Mesendoderm (in vitro differentiated cells): ENCODE measurements at regions not wholly inside any gene's neighbourhood (a gene's known extent, or its start where the extent isn't known, plus 50 kb on each side); places are given as distances from the start of the nearest gene placed in this dataset.

ENCODE experiments used
- DNase-seq: peaks from one replicate; pipeline ENCODE4 v3.0.0; 2013
- H2AK5ac ChIP-seq: 2 replicates; pipeline ENCODE4 v1.6.1; 2013; ENCODE audit warnings: low read length, inconsistent platforms
- H2BK120ac ChIP-seq: 2 replicates; pipeline ENCODE4 v1.6.1; 2013; ENCODE audit warnings: low read depth, mild to moderate bottlenecking, low read length, moderate library complexity, mixed read lengths
- H2BK15ac ChIP-seq: replicated peaks from 2 replicates; pipeline ENCODE4 v1.6.1; 2013; ENCODE audit warnings: low read depth, mild to moderate bottlenecking, moderate library complexity
- H2BK5ac ChIP-seq: 2 replicates; pipeline ENCODE4 v1.6.1; 2013; ENCODE audit warnings: low read length, inconsistent platforms
- H3K18ac ChIP-seq: 2 replicates; pipeline ENCODE4 v1.6.1; 2013; ENCODE audit warnings: mild to moderate bottlenecking, low read length, mixed read lengths
- H3K23ac ChIP-seq: one replicate; pipeline ENCODE4 v1.6.1; 2013; ENCODE audit warnings: low read length
- H3K27ac ChIP-seq: 2 replicates; pipeline ENCODE4 v1.5.1; 2013; ENCODE audit warnings: low read depth, mild to moderate bottlenecking, inconsistent platforms, low read length, moderate library complexity
- H3K27me3 ChIP-seq: 2 replicates; pipeline ENCODE4 v1.6.1; 2013; ENCODE audit warnings: low read length, control low read depth, mild to moderate bottlenecking, inconsistent platforms; ENCODE audit not compliant: insufficient read depth, poor library complexity
- H3K36me3 ChIP-seq: 2 replicates; pipeline ENCODE4 v1.6.1; 2013; ENCODE audit warnings: low read length, inconsistent platforms; ENCODE audit not compliant: control insufficient read depth, insufficient read depth
- H3K4ac ChIP-seq: one replicate; pipeline ENCODE4 v1.6.1; 2013; ENCODE audit warnings: low read depth, mild to moderate bottlenecking, low read length, moderate library complexity
- H3K4me1 ChIP-seq: 2 replicates; pipeline ENCODE4 v1.6.1; 2013; ENCODE audit warnings: low read depth, low read length, inconsistent platforms; ENCODE audit not compliant: control insufficient read depth
- H3K4me2 ChIP-seq: 2 replicates; pipeline ENCODE4 v1.6.1; 2013; ENCODE audit warnings: low read length
- H3K4me3 ChIP-seq: 2 replicates; pipeline ENCODE4 v1.5.1; 2013; ENCODE audit warnings: mild to moderate bottlenecking, low read length
- H3K56ac ChIP-seq: one replicate; pipeline ENCODE4 v1.6.1; 2013; ENCODE audit warnings: low read length
- H3K79me1 ChIP-seq: 2 replicates; pipeline ENCODE4 v1.6.1; 2013; ENCODE audit warnings: low read length, inconsistent platforms
- H3K79me2 ChIP-seq: 2 replicates; pipeline ENCODE4 v1.6.1; 2013; ENCODE audit warnings: mild to moderate bottlenecking, low read length; ENCODE audit not compliant: control insufficient read depth, insufficient read depth
- H3K9ac ChIP-seq: 2 replicates; pipeline ENCODE4 v1.6.1; 2013; ENCODE audit warnings: low read length, inconsistent platforms
- H4K5ac ChIP-seq: one replicate; pipeline ENCODE4 v1.6.1; 2013; ENCODE audit warnings: low read length
- H4K8ac ChIP-seq: one replicate; pipeline ENCODE4 v1.6.1; 2013; ENCODE audit warnings: low read depth, mild to moderate bottlenecking, control low read depth, low read length, moderate library complexity
- WGBS: extraction: QIAGEN DNeasy Blood & Tissue Kit; methylation state at CpG from one replicate; pipeline ENCODE4 v1.1.7; 2013; ENCODE audit warnings: low lambda C conversion rate, missing lambda C conversion rate; ENCODE audit not compliant: insufficient coverage; ENCODE audit errors: extremely low coverage; 5-methylcytosine and 5-hydroxymethylcytosine counted together

GRCh38 chr10:81081887-81082620 lies 544.4 kb downstream of the SH2D4B start:
- H3K56ac ChIP-seq = peak overlapping the region; percentile 12
- no CpG with 5 or more reads among the region's 3 CpGs for WGBS
- H2BK15ac ChIP-seq = no peak overlapping the region
- no peak overlapping the region for H4K8ac ChIP-seq
- H3K9ac ChIP-seq = no peak overlapping the region
- no peaks in the 10 kb centered on the region for H3K79me2 ChIP-seq
- no peak overlapping the region for H4K5ac ChIP-seq
- H3K27me3 ChIP-seq = no peaks in the 10 kb centered on the region
- H3K36me3 ChIP-seq = no peaks in the 10 kb centered on the region
- no peak overlapping the region for H3K4me3 ChIP-seq
- no peaks in the 10 kb centered on the region for H3K4me1 ChIP-seq
- H3K4ac ChIP-seq = no peak overlapping the region
- H2AK5ac ChIP-seq = no peak overlapping the region
- H3K27ac ChIP-seq = no peak overlapping the region
- no peak overlapping the region for H3K18ac ChIP-seq
- no peak overlapping the region for H2BK5ac ChIP-seq
- no peak overlapping the region for H3K23ac ChIP-seq
- no peak overlapping the region for H2BK120ac ChIP-seq
- DNase-seq = peak; percentile 75
- H3K4me2 ChIP-seq = no peak overlapping the region
- H3K79me1 ChIP-seq = no peaks in the 10 kb centered on the region

GRCh38 chr10:81082621-81083376 lies 545.1 kb downstream of the SH2D4B start:
- Histone ChIP-seq H2BK15ac (no peak overlapping the region), H3K4ac (no peak overlapping the region), H3K27me3 (no peaks in the 10 kb centered on the region), H3K4me2 (no peak overlapping the region), H4K8ac (no peak overlapping the region), H2AK5ac (no peak overlapping the region), H3K27ac (no peak overlapping the region), H2BK120ac (no peak overlapping the region), H3K18ac (no peak overlapping the region), H2BK5ac (no peak overlapping the region), H3K4me1 (no peaks in the 10 kb centered on the region), H3K9ac (no peak overlapping the region), H3K36me3 (no peaks in the 10 kb centered on the region), H3K79me2 (no peaks in the 10 kb centered on the region), H3K79me1 (no peaks in the 10 kb centered on the region), H4K5ac (no peak overlapping the region), H3K4me3 (no peak overlapping the region), H3K56ac (peak overlapping the region; percentile 12), H3K23ac (no peak overlapping the region)
- DNase-seq = no peak
- WGBS = no CpG with 5 or more reads among the region's 5 CpGs

- no peaks in the 10 kb centered on the region for H3K79me2 ChIP-seq
- no peaks in the 10 kb centered on the region for H3K27me3 ChIP-seq
- no CpG with 5 or more reads among the region's 6 CpGs for whole genome bisulfite sequencing
- H2BK120ac ChIP-seq = no peak overlapping the region
- H3K36me3 ChIP-seq = no peaks in the 10 kb centered on the region
- H2BK15ac ChIP-seq = no peak overlapping the region
- H3K56ac ChIP-seq = no peak overlapping the region
- no peak overlapping the region for H3K4me2 ChIP-seq
- H4K5ac ChIP-seq = no peak overlapping the region
- no peak overlapping the region for H3K4me3 ChIP-seq
- no peak for DNase-seq
- no peak overlapping the region for H3K9ac ChIP-seq
- H3K23ac ChIP-seq = no peak overlapping the region
- H3K27ac ChIP-seq = no peak overlapping the region
- no peak overlapping the region for H2BK5ac ChIP-seq
- H3K79me1 ChIP-seq = no peaks in the 10 kb centered on the region
- no peak overlapping the region for H4K8ac ChIP-seq
- no peak overlapping the region for H2AK5ac ChIP-seq
- no peak overlapping the region for H3K4ac ChIP-seq
- no peaks in the 10 kb centered on the region for H3K4me1 ChIP-seq
- no peak overlapping the region for H3K18ac ChIP-seq
These were observed 555.4 kb downstream of the SH2D4B start for GRCh38 chr10:81093056-81093455.

GRCh38 chr10:81095238-81095637 lies 557.5 kb downstream of the SH2D4B start:
- no peaks in the 10 kb centered on the region for H3K79me2 ChIP-seq
- no peak overlapping the region for H4K5ac ChIP-seq
- H2BK5ac ChIP-seq = no peak overlapping the region
- no peak for DNase-seq
- no peak overlapping the region for H2AK5ac ChIP-seq
- H3K4ac ChIP-seq = no peak overlapping the region
- no CpG with 5 or more reads among the region's 2 CpGs for WGBS
- H3K4me3 ChIP-seq = no peak overlapping the region
- H3K4me2 ChIP-seq = no peak overlapping the region
- no peaks in the 10 kb centered on the region for H3K36me3 ChIP-seq
- no peak overlapping the region for H3K18ac ChIP-seq
- no peak overlapping the region for H2BK120ac ChIP-seq
- H3K23ac ChIP-seq = no peak overlapping the region
- H3K4me1 ChIP-seq = no peaks in the 10 kb centered on the region
- no peak overlapping the region for H3K9ac ChIP-seq
- H2BK15ac ChIP-seq = no peak overlapping the region
- H4K8ac ChIP-seq = no peak overlapping the region
- no peaks in the 10 kb centered on the region for H3K79me1 ChIP-seq
- no peak overlapping the region for H3K56ac ChIP-seq
- no peak overlapping the region for H3K27ac ChIP-seq
- H3K27me3 ChIP-seq = no peaks in the 10 kb centered on the region

- Histone ChIP-seq H3K9ac (no peak overlapping the region), H3K79me1 (no peaks in the 10 kb centered on the region), H3K36me3 (no peaks in the 10 kb centered on the region), H3K18ac (no peak overlapping the region), H3K4me2 (no peak overlapping the region), H4K8ac (no peak overlapping the region), H3K4me1 (no peaks in the 10 kb centered on the region), H3K56ac (no peak overlapping the region), H3K27me3 (no peaks in the 10 kb centered on the region), H3K79me2 (no peaks in the 10 kb centered on the region), H2BK5ac (no peak overlapping the region), H3K4me3 (no peak overlapping the region), H2BK120ac (no peak overlapping the region), H4K5ac (no peak overlapping the region), H2AK5ac (no peak overlapping the region), H3K23ac (no peak overlapping the region), H3K27ac (no peak overlapping the region), H2BK15ac (no peak overlapping the region), H3K4ac (no peak overlapping the region)
- DNase-seq = no peak
- no CpG with 5 or more reads among the region's 1 CpG for WGBS
These were observed 558.9 kb downstream of the SH2D4B start for GRCh38 chr10:81096558-81096957.
